ENCODE measurements at regions not wholly inside any gene's neighbourhood (a gene's known extent, or its start where the extent isn't known, plus 50 kb on each side); places are given as distances from the start of the nearest gene placed in this dataset.
A peak's percentile ranks its signal among the peaks of the same experiment; 100 is the strongest.

DNA sequence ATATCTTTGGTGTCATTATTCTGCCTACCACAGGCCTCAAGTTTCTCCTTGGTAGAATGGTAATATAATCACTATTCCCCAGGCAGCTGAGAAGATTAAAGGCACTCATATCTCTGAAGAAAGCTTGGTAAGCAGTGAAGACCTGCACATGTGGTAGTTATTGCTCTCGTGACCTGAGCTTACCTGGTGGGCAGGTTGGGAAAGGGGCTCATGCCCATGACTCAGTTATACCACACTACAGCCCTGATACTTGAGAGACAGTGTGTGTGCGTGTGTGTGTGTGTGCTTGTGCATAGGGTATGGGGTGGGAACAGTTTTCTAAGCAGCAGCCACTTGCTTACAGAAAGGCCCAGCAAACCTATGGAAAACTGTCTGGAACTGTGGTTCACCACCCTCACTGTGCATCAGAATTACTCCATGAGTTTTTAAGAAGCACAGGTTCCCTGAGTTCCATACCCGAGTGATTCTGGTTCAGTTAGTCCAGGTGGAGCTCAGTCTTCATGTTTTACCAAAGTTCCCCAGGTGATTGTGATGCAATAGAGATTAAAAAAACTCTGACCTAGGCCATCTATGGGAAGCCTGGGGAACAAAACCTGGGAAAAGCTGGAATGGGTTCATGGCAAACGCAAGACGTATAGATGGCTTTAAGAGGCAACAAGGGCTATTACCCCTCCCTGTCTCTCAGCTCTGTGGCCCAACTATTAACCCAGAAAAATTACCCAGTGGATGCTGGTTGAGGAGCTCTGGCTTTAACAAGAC is 79.0 kb upstream of the ZBED5 start:
- Histone ChIP-seq H3K79me2 (ENCODE audit: insufficient read depth, low read depth, low read length) (no peaks in the 10 kb centered on the region), H3K9me2 (ENCODE audit: insufficient read depth, low read length) (no peaks in the 10 kb centered on the region), H3K4me2 (ENCODE audit: low read length) (no peak overlapping the region), H3K4me3 (ENCODE audit: low read depth, low read length, poor library complexity, severe bottlenecking) (no peak overlapping the region), H4K20me1 (ENCODE audit: insufficient read depth, low read length) (no peaks in the 10 kb centered on the region), H3K4me1 (ENCODE audit: insufficient read depth, low read length, poor library complexity, severe bottlenecking) (peaks cover 6% of the 10 kb centered on the region), H3K36me3 (ENCODE audit: insufficient read depth, low read length) (no peaks in the 10 kb centered on the region), H3K27ac (ENCODE audit: low read depth, low read length, poor library complexity, severe bottlenecking) (no peak overlapping the region), H2AFZ (ENCODE audit: low read length) (no peak overlapping the region), H3K9me3 (ENCODE audit: low read length) (no peaks in the 10 kb centered on the region)
- no TSS peak for BruUV-seq (replicated peaks)
- intact Hi-C loops (cut with micrococcal nuclease; ENCODE audit: unreplicated experiment), result no loop called here
- CTCF ChIA-PET (ENCODE audit: unreplicated experiment), result no interaction called here
- POLR2A ChIA-PET, result no interaction called here
- no peak for TF ChIP-seq EZH2phosphoT487 (IDR thresholded peaks at IDR 0.05; ENCODE audit: borderline replicate concordance, low read depth, low read length)
- DNase-seq (ENCODE audit: low spot score), result no peak

DNA sequence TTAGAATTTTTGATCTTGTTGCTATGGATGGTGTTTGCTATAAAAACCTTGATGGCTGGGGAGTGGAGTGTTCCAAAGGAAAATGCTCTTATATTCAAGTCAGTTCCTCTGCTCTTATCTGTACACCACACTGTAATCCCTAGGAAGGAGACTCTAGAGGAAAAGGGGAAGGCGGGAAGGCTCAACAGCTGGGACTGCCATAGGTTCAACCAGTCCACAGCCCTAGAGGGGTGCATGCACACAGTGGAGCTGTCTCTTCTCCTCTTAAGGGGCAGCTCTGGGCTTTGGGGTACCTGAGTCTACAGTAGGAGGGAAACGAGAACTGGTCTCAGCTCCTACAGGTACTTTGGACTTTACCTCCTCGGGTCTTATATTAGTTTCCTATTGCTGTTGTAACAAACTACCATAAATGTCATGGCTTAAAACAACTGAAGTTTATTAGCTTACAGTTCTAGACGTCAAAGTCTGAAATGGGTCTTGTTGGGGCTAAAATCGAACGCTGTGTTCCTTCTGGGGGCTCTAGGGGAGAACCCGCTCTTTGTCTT is 77.2 kb upstream of the ZBED5 start:
- Histone ChIP-seq H3K9me2 (ENCODE audit: insufficient read depth, low read length) (no peaks in the 10 kb centered on the region), H3K27ac (ENCODE audit: low read depth, low read length, poor library complexity, severe bottlenecking) (no peak overlapping the region), H3K4me1 (ENCODE audit: insufficient read depth, low read length, poor library complexity, severe bottlenecking) (peaks cover 6% of the 10 kb centered on the region), H3K79me2 (ENCODE audit: insufficient read depth, low read depth, low read length) (no peaks in the 10 kb centered on the region), H4K20me1 (ENCODE audit: insufficient read depth, low read length) (no peaks in the 10 kb centered on the region), H3K4me3 (ENCODE audit: low read depth, low read length, poor library complexity, severe bottlenecking) (no peak overlapping the region), H3K4me2 (ENCODE audit: low read length) (no peak overlapping the region), H3K9me3 (ENCODE audit: low read length) (no peaks in the 10 kb centered on the region), H3K36me3 (ENCODE audit: insufficient read depth, low read length) (no peaks in the 10 kb centered on the region), H2AFZ (ENCODE audit: low read length) (no peak overlapping the region)
- ChIA-PET CTCF (ENCODE audit: unreplicated experiment) (interaction anchor here (1.8 kb wide), 1 partner anchor 142 kb away, joined by 6 read pairs; no protein-coding TSS in a partner anchor), POLR2A (interaction anchor here (0.7 to 1.6 kb wide), 4 partner anchors 9 to 881 kb away, joined by 3 to 6 read pairs (median 4); partner anchors contain the start of gene ZBED5)
- intact Hi-C loops (cut with micrococcal nuclease; ENCODE audit: unreplicated experiment), result no loop called here
- no TSS peak for BruUV-seq (replicated peaks)
- DNase-seq (ENCODE audit: low spot score), result no peak
- no peak for TF ChIP-seq EZH2phosphoT487 (IDR thresholded peaks at IDR 0.05; ENCODE audit: borderline replicate concordance, low read depth, low read length)
- TF ChIP-seq, protein P1, sequence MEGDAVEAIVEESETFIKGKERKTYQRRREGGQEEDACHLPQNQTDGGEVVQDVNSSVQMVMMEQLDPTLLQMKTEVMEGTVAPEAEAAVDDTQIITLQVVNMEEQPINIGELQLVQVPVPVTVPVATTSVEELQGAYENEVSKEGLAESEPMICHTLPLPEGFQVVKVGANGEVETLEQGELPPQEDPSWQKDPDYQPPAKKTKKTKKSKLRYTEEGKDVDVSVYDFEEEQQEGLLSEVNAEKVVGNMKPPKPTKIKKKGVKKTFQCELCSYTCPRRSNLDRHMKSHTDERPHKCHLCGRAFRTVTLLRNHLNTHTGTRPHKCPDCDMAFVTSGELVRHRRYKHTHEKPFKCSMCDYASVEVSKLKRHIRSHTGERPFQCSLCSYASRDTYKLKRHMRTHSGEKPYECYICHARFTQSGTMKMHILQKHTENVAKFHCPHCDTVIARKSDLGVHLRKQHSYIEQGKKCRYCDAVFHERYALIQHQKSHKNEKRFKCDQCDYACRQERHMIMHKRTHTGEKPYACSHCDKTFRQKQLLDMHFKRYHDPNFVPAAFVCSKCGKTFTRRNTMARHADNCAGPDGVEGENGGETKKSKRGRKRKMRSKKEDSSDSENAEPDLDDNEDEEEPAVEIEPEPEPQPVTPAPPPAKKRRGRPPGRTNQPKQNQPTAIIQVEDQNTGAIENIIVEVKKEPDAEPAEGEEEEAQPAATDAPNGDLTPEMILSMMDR (conservative IDR thresholded peaks at IDR 0.05; ENCODE audit: low read length), result no peak

DNA sequence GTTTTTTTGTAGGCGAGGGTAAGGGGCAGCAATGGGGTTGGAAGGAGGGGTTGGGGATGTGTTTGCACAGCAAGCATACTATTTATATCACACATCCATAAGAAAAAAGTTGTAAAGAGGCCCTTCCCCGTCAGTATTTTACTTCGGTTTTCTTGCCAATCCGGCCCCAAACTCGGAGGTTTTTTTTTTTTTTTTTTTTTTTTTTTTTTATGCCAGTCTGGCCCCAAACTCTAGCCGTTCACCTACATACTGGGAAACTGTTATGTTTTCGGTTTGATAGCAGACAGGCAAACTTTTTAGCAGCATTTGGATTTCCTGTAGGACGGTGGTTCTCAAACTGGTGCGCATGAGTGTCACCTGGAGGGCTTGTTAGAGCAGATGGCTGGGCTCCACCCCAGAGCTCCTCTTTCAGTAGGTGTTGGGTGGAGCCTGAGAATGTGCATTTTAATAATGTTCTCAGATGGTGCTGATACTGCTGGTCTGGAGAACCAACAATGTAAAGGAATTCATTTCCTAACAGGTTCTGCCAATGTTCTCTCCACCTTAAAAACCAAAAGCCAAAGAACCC is 76.5 kb upstream of the ZBED5 start:
- ChIA-PET CTCF (ENCODE audit: unreplicated experiment) (interaction anchor here (0.6 to 1.8 kb wide), 6 partner anchors 9 to 141 kb away, joined by 3 to 6 read pairs (median 4); no protein-coding TSS in a partner anchor), POLR2A (interaction anchor here (0.7 to 1.6 kb wide), 7 partner anchors 8 to 882 kb away, joined by 3 to 7 read pairs (median 4); partner anchors contain the start of gene ZBED5)
- intact Hi-C loops (cut with micrococcal nuclease; ENCODE audit: unreplicated experiment), result loop anchor here (1.0 kb wide), 1 partner anchor 853 kb away; no protein-coding TSS in a partner anchor
- no TSS peak for BruUV-seq (replicated peaks)
- H3K4me1 ChIP-seq (ENCODE audit: insufficient read depth, low read length, poor library complexity, severe bottlenecking), result peaks cover 6% of the 10 kb centered on the region
- no peaks in the 10 kb centered on the region for H3K9me3 ChIP-seq (ENCODE audit: low read length)
- H3K4me2 ChIP-seq (ENCODE audit: low read length), result peak overlapping the region; percentile 88
- H3K27ac ChIP-seq (ENCODE audit: low read depth, low read length, poor library complexity, severe bottlenecking), result no peak overlapping the region
- TF ChIP-seq, protein P1 (conservative IDR thresholded peaks at IDR 0.05; ENCODE audit: low read length), result no peak
- no peak for TF ChIP-seq EZH2phosphoT487 (IDR thresholded peaks at IDR 0.05; ENCODE audit: borderline replicate concordance, low read depth, low read length)
- no peaks in the 10 kb centered on the region for H4K20me1 ChIP-seq (ENCODE audit: insufficient read depth, low read length)
- H3K79me2 ChIP-seq (ENCODE audit: insufficient read depth, low read depth, low read length), result no peaks in the 10 kb centered on the region
- H3K36me3 ChIP-seq (ENCODE audit: insufficient read depth, low read length), result no peaks in the 10 kb centered on the region
- peak overlapping the region; percentile 77; the same call in 1 of the 2 replicates for H2AFZ ChIP-seq (ENCODE audit: low read length)
- H3K9me2 ChIP-seq (ENCODE audit: insufficient read depth, low read length), result no peaks in the 10 kb centered on the region
- peak; percentile 8 for DNase-seq (ENCODE audit: low spot score)
- peak overlapping the region; percentile 49 for H3K4me3 ChIP-seq (ENCODE audit: low read depth, low read length, poor library complexity, severe bottlenecking)

Measured in OCI-LY7 (cell line).